ENCODE measurements at regions not wholly inside any gene's neighbourhood (a gene's known extent, or its start where the extent isn't known, plus 50 kb on each side); places are given as distances from the start of the nearest gene placed in this dataset.

DNA sequence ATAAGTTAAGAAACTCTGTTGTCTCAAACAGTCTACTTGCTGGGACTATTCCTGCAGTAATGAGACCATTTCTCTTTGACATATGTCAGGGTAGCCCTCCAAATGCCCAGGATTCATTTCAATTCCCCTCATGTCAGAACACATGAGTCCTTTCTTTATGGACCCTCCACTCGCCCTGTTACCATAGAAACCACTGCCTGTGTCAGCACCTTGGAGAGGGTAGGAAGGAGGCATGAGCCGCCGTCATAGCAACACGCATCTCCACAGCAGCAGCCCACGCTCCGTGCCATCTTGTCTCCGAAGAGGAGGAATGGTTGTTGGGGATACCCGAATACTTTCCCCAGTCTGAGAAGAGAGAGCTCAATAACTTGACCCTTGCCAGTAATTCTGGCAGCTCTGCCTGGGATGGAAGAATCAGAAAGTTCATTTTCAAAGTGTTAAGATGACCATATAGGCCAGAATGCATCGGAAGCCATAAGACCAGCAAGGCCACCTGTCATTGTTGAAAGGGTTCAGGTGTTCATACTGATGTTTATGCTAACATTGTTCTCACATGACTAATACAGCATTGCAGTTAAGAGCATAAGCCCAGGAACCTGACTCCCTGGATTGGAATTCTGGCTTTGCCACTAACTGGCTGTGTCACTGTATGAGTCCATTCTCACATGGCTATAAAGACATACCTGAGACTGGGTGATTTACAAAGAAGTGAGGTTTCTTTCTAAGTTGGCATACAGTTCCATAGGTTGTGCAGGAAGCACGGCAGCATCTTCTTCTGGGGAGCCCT lies 141.3 kb downstream of the ABCC12 start:
- no peak for TF ChIP-seq POU2F2 (IDR thresholded peaks at IDR 0.05; ENCODE audit: low read depth, low read length)
- no peak for TF ChIP-seq POLR2A (IDR thresholded peaks at IDR 0.05; ENCODE audit: low read depth, low read length)
- no peak for TF ChIP-seq TAF1 (IDR thresholded peaks at IDR 0.05; ENCODE audit: low read depth, low read length)
- no peak for TF ChIP-seq SPI1 (IDR thresholded peaks at IDR 0.05; ENCODE audit: low read depth, low read length)
- TF ChIP-seq PAX5 (IDR thresholded peaks at IDR 0.05; ENCODE audit: insufficient read depth, low read length, severe bottlenecking) = no peak
- no peak for TF ChIP-seq POLR2AphosphoS5 (IDR thresholded peaks at IDR 0.05; ENCODE audit: low read depth, low read length)
- DNase-seq (ENCODE audit: insufficient read length, low spot score) (no peak), FAIRE-seq (no peak)

DNA sequence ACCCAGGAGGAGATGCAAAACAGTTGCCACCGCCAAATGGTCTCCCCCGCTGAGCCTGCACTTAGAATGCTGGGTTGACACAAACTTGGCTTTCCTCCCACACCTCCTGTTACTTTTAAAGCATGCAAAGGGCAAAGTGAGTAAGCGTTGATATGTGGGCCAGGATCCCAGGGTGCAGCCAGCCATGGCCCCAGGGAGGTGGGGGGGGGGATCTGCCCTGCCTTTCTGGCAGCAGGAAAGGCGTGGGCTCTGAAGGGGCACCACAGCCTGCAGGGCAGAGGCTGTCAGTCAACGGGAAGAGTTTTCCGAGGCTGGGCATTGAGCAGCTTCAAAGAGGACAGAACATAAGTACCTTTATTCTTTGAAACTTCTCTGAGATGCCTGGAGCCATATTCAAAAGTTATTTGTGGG lies 142.3 kb downstream of the ABCC12 start:
- DNase-seq (ENCODE audit: insufficient read length, low spot score) (no peak), FAIRE-seq (no peak)
- TF ChIP-seq PAX5 (IDR thresholded peaks at IDR 0.05; ENCODE audit: insufficient read depth, low read length, severe bottlenecking) = no peak
- TF ChIP-seq POLR2AphosphoS5 (IDR thresholded peaks at IDR 0.05; ENCODE audit: low read depth, low read length) = no peak
- no peak for TF ChIP-seq TAF1 (IDR thresholded peaks at IDR 0.05; ENCODE audit: low read depth, low read length)
- TF ChIP-seq POLR2A (IDR thresholded peaks at IDR 0.05; ENCODE audit: low read depth, low read length) = no peak
- TF ChIP-seq POU2F2 (IDR thresholded peaks at IDR 0.05; ENCODE audit: low read depth, low read length) = no peak

DNA sequence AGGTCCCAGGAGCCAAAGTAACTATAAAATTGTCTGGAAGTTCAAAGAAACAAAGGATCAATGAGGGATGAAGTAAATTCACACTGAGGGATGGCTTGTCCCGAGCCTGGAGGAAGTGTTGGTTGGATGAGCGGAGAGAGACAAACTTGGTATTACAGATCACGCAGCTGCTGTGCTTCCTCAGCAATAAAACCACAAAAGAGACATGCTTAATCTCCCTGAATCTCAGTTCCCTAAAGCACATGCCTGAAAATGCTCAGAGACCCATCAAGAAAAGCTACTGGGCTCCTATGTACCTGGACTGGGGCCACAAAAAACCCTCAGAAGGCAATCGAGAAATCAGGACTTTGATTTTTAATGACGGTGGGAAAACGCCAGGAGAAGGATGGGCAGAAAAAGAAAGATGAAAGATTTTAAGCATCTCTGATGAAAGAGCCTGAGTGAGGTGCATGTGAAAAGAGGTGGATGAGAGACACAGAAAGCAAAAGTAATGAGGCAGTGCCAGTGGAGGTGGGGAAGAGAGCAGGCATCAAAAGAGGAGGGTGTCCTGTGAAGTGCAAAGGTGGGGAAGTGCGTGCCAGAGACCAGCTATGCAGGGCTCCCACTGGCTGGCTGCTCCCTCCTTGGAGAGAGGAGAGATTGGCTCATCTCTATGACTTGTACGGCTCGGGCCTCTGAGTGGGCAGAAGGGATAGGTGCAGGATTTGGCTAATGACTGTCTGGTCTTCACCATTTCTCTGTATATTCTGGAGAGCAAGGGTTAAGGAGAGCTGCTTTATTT lies 143.7 kb downstream of the ABCC12 start:
- FAIRE-seq (no peak), DNase-seq (ENCODE audit: insufficient read length, low spot score) (no peak)
- TF ChIP-seq POLR2A (IDR thresholded peaks at IDR 0.05; ENCODE audit: low read depth, low read length) (no peak), PAX5 (IDR thresholded peaks at IDR 0.05; ENCODE audit: insufficient read depth, low read length, severe bottlenecking) (no peak), SPI1 (IDR thresholded peaks at IDR 0.05; ENCODE audit: low read depth, low read length) (peak; percentile 58), POU2F2 (IDR thresholded peaks at IDR 0.05; ENCODE audit: low read depth, low read length) (no peak), TAF1 (IDR thresholded peaks at IDR 0.05; ENCODE audit: low read depth, low read length) (no peak)

DNA sequence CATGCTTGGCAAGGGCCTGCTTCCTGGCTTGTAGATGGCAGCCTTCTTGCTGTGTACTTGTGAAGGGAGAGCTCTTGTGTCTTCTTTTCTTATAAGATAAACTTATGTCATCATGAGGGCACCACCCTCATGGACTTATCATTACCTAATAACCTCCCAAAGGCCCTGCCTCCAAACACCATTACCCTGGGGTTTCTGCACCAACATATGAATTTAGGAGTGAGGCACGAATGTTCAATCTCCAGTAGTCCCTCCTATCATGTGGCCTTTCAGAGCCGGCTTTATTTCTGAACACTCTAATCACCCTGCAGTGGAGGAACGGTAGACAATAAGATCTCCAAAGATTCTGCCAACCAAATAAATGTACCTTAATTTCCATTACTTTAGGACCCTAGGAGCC lies 144.3 kb downstream of the ABCC12 start:
- no peak for TF ChIP-seq PAX5 (IDR thresholded peaks at IDR 0.05; ENCODE audit: insufficient read depth, low read length, severe bottlenecking)
- TF ChIP-seq POU2F2 (IDR thresholded peaks at IDR 0.05; ENCODE audit: low read depth, low read length) = no peak
- no peak for TF ChIP-seq SPI1 (IDR thresholded peaks at IDR 0.05; ENCODE audit: low read depth, low read length)
- no peak for TF ChIP-seq POLR2AphosphoS5 (IDR thresholded peaks at IDR 0.05; ENCODE audit: low read depth, low read length)
- TF ChIP-seq POLR2A (IDR thresholded peaks at IDR 0.05; ENCODE audit: low read depth, low read length) = no peak
- no peak for TF ChIP-seq TAF1 (IDR thresholded peaks at IDR 0.05; ENCODE audit: low read depth, low read length)
- DNase-seq (ENCODE audit: insufficient read length, low spot score) = no peak
- FAIRE-seq = no peak

DNA sequence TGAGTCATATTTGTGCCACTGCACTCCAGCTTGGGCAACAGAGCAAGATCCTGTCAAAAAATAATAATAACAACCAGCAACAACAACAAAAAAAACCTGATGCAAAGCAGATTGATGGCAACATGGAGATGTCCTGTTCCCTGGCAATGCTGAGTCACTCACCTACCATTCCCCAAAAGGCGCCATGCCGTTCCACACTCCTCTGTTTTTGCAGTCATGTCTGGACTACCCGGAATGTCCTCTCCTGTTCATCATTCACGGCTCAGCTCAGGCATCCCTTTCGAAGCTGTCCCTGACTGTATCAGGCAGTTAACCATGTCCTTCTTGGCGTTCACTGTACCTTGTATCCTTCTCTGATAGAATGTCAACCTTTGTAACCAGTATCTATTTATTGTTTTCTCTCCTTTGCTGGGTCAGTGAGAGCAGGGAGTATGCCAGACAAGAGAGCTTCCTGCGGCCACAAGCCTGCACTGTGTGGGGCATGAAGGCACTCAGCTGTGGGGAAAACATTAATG lies 147.7 kb downstream of the ABCC12 start:
- no peak for FAIRE-seq
- TF ChIP-seq POLR2AphosphoS5 (IDR thresholded peaks at IDR 0.05; ENCODE audit: low read depth, low read length) (no peak), TAF1 (IDR thresholded peaks at IDR 0.05; ENCODE audit: low read depth, low read length) (no peak)

DNA sequence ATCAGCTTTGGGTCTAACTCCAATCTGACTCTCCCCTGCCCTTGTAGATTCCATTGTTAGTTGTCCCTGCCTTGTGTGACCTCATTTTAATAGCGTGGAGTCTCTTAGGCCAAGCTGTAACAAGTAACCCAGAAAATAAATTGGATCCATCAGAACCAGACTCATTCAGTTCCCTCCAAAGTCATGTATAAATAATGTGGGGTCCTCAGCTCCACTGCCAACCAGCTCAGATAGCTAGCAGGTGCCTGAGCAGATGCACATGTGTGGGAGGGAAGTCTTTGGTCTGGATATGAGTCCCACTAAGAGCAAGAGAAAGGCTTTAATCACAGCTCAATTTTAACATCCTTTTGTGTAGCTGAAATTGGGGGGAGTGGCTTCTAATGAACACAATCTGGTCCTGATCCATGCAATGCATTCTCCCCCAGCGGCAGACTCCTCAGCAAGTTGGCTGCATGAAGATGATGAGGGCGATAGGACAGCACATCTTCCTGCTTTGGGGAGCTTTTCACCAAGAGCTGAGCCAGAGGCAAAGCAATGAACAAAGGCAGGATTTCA lies 151.6 kb downstream of the ABCC12 start:
- no peak for FAIRE-seq
- no peak for DNase-seq (ENCODE audit: insufficient read length, low spot score)
- TF ChIP-seq POU2F2 (IDR thresholded peaks at IDR 0.05; ENCODE audit: low read depth, low read length) (no peak), PAX5 (IDR thresholded peaks at IDR 0.05; ENCODE audit: insufficient read depth, low read length, severe bottlenecking) (no peak), TAF1 (IDR thresholded peaks at IDR 0.05; ENCODE audit: low read depth, low read length) (no peak), SPI1 (IDR thresholded peaks at IDR 0.05; ENCODE audit: low read depth, low read length) (no peak), POLR2A (IDR thresholded peaks at IDR 0.05; ENCODE audit: low read depth, low read length) (no peak), POLR2AphosphoS5 (IDR thresholded peaks at IDR 0.05; ENCODE audit: low read depth, low read length) (no peak)

More for the DNA sequence above, 147.7 kb downstream of the ABCC12 start:
- no peak for DNase-seq (ENCODE audit: insufficient read length, low spot score)

DNA sequence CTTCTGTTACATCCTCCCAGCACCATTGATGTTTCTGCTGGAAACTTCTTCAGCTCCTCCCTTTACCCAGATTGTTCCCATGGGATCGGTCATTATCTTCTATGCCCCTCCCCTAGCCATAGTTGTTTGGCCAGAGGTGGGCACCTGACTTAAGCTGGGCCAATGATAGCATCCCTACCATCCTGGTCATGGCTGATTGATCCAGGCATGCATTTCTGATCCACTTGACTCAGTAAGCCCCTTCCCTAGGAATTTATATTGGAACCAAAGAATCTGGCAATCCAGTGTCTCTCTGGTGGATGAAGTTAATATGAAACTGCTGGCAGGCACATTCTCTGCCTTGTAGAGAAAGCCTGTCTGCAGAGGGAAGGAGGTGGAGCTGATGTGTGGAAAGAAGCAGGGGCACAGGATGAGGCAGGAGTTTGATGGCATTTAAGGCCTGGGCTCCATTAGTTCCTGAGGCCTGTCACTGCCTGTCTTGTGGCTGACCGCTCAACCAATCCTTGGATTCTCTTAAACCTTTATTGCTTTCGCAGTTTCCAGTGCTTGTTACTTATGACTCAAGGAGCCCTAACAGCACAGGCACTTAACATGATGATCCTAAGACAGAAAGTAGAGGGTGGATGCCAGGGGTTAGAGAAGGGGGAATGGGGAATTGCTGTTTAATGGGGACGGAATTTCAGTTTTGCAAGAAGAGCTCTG lies 152.4 kb downstream of the ABCC12 start:
- DNase-seq (ENCODE audit: insufficient read length, low spot score) (no peak), FAIRE-seq (no peak)
- TF ChIP-seq POU2F2 (IDR thresholded peaks at IDR 0.05; ENCODE audit: low read depth, low read length) (no peak), SPI1 (IDR thresholded peaks at IDR 0.05; ENCODE audit: low read depth, low read length) (no peak), POLR2AphosphoS5 (IDR thresholded peaks at IDR 0.05; ENCODE audit: low read depth, low read length) (no peak), POLR2A (IDR thresholded peaks at IDR 0.05; ENCODE audit: low read depth, low read length) (no peak), TAF1 (IDR thresholded peaks at IDR 0.05; ENCODE audit: low read depth, low read length) (no peak), PAX5 (IDR thresholded peaks at IDR 0.05; ENCODE audit: insufficient read depth, low read length, severe bottlenecking) (no peak)

DNA sequence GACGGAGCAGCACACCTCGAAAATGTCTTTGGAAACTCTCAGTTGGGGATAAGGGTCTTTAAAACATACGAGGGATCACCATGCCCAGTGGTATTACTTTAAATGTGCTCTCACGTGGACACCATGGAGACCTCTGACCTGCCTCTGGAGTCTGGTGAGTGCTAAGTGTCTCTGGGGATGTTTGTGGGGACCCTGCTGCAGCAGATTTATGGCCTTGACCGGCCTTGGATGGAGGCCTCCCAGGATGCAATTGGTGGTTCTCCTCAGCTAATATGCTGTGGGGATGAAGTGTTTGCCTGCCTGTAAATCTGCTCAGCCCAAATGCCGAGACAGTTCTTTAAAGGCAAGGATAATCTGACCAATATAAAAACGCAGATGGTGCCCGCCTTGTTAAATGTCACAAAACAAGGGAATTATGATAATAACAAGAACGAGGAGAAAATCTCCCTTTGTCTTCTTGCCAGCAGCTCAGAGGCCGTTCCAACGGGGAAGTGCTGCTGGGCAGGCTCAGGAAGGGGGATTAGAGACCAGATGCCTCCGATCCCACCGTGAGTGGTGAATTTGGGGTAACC lies 154.4 kb downstream of the ABCC12 start:
- DNase-seq (ENCODE audit: insufficient read length, low spot score) = no peak
- TF ChIP-seq POU2F2 (IDR thresholded peaks at IDR 0.05; ENCODE audit: low read depth, low read length) (no peak), POLR2A (IDR thresholded peaks at IDR 0.05; ENCODE audit: low read depth, low read length) (no peak), TAF1 (IDR thresholded peaks at IDR 0.05; ENCODE audit: low read depth, low read length) (no peak), POLR2AphosphoS5 (IDR thresholded peaks at IDR 0.05; ENCODE audit: low read depth, low read length) (no peak), SPI1 (IDR thresholded peaks at IDR 0.05; ENCODE audit: low read depth, low read length) (no peak), PAX5 (IDR thresholded peaks at IDR 0.05; ENCODE audit: insufficient read depth, low read length, severe bottlenecking) (no peak)
- FAIRE-seq = no peak
